Fibroblast of lung (primary cell): ENCODE measurements at regions not wholly inside any gene's neighbourhood (a gene's known extent, or its start where the extent isn't known, plus 50 kb on each side); places are given as distances from the start of the nearest gene placed in this dataset.

ENCODE experiments used
- EZH2 ChIP-seq: IDR thresholded peaks from 2 replicates; pipeline ENCODE4 v1.5.1; 2012; ENCODE audit warnings: low read length, control low read depth, mild to moderate bottlenecking; ENCODE audit errors: missing control alignments
- TF ChIP-seq, protein P1 (sequence below), 2 donors: IDR thresholded peaks in 1 of 2; conservative IDR thresholded peaks in 1 of 2; 1 replicate in 1 of 2; 2 replicates in 1 of 2; pipeline ENCODE4 v1.5.1; 2011 to 2012; ENCODE audit warnings: low read length in 2 of 2, control low read depth in 1 of 2, inconsistent platforms in 1 of 2, low read depth in 1 of 2, mild to moderate bottlenecking in 1 of 2

DNA sequence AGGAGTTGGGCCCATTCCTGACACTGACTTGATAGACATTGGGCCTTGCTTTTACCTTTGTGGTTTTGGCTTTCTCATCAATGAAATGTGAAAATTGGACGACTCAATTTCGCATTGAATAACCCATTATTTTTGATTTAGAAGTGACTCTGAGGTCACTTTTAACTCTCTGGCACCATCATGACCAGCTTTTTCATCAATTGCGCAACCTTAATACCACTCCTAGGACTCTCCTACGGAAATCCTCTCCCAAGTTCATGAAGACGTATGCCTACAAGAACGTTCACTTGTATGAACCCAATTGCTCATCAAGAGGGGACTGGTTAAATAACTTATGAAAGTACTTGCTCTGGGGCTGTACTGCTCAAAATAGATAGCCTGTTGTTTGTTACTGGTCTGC, 86.7 kb upstream of the CHD6 start:
- TF ChIP-seq, protein P1, sequence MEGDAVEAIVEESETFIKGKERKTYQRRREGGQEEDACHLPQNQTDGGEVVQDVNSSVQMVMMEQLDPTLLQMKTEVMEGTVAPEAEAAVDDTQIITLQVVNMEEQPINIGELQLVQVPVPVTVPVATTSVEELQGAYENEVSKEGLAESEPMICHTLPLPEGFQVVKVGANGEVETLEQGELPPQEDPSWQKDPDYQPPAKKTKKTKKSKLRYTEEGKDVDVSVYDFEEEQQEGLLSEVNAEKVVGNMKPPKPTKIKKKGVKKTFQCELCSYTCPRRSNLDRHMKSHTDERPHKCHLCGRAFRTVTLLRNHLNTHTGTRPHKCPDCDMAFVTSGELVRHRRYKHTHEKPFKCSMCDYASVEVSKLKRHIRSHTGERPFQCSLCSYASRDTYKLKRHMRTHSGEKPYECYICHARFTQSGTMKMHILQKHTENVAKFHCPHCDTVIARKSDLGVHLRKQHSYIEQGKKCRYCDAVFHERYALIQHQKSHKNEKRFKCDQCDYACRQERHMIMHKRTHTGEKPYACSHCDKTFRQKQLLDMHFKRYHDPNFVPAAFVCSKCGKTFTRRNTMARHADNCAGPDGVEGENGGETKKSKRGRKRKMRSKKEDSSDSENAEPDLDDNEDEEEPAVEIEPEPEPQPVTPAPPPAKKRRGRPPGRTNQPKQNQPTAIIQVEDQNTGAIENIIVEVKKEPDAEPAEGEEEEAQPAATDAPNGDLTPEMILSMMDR (conservative IDR thresholded peaks at IDR 0.05 in 1 of 2, IDR thresholded peaks at IDR 0.05 in 1 of 2; ENCODE audit: low read depth in 1 of 2, low read length in 2 of 2), result no peak
- no peak for TF ChIP-seq EZH2
